Prostate gland (tissue), 2 donors: ENCODE measurements at regions not wholly inside any gene's neighbourhood (a gene's known extent, or its start where the extent isn't known, plus 50 kb on each side); places are given as distances from the start of the nearest gene placed in this dataset.

ENCODE experiments used
- CTCF ChIP-seq, 4 experiments: fragments of 200-600 bp in 2 of 4; fragments of 450-650 bp in 2 of 4; sonication (generic) in 2 of 4; IDR thresholded peaks; 1 replicate in 3 of 4; 2 replicates in 1 of 4; pipeline ENCODE4 v1.5.1; 2016 to 2019; ENCODE audit warnings: antibody characterized with exemption in 4 of 4, mild to moderate bottlenecking in 2 of 4, moderate library complexity in 2 of 4
- POLR2A ChIP-seq: fragments of 450-650 bp; IDR thresholded peaks from one replicate; pipeline ENCODE4 v1.6.1; 2016; ENCODE audit warnings: antibody characterized with exemption, mild to moderate bottlenecking
- POLR2AphosphoS5 ChIP-seq: sonication (generic); formaldehyde crosslinking; IDR thresholded peaks from one replicate; pipeline ENCODE4 v1.6.1; 2017; ENCODE audit warnings: antibody characterized with exemption

GRCh38 chr5:92565673-92566072, 1015.3 kb downstream of the NR2F1-AS1 start:
- TF ChIP-seq CTCF (IDR thresholded peaks at IDR 0.05) (no peak), POLR2A (no peak), POLR2AphosphoS5 (no peak)
